NB4 (cell line): ENCODE measurements at regions not wholly inside any gene's neighbourhood (a gene's known extent, or its start where the extent isn't known, plus 50 kb on each side); places are given as distances from the start of the nearest gene placed in this dataset.

Source experiments
- TF ChIP-seq, protein P1 (sequence below): IDR thresholded peaks from 2 replicates; pipeline ENCODE4 v1.6.1; 2011; ENCODE audit warnings: low read depth, low read length
- TF ChIP-seq, protein P2 (sequence below): IDR thresholded peaks from one replicate; pipeline ENCODE4 v1.5.1; 2012; ENCODE audit warnings: low read depth, low read length

DNA sequence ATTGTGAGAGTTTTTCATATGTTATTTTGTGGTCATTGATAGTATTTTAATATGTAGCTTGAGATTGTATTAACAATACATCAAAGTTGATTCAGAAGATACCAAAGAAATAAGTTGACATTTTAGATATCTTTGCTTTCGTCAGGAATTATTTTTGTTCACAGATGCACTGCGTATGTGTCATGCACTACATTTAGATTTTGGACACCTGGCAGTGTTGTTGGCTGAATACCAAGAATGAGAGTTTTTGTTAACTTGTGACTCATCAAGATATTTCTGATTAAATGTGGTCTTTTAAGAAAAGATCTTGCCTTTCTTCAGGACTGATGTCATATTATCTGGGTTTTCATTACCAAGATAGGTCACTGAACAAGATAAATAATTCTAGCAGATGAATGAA lies 633.4 kb downstream of the CENPC start:
- TF ChIP-seq, protein P1, sequence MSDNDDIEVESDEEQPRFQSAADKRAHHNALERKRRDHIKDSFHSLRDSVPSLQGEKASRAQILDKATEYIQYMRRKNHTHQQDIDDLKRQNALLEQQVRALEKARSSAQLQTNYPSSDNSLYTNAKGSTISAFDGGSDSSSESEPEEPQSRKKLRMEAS = no peak
- TF ChIP-seq, protein P2, sequence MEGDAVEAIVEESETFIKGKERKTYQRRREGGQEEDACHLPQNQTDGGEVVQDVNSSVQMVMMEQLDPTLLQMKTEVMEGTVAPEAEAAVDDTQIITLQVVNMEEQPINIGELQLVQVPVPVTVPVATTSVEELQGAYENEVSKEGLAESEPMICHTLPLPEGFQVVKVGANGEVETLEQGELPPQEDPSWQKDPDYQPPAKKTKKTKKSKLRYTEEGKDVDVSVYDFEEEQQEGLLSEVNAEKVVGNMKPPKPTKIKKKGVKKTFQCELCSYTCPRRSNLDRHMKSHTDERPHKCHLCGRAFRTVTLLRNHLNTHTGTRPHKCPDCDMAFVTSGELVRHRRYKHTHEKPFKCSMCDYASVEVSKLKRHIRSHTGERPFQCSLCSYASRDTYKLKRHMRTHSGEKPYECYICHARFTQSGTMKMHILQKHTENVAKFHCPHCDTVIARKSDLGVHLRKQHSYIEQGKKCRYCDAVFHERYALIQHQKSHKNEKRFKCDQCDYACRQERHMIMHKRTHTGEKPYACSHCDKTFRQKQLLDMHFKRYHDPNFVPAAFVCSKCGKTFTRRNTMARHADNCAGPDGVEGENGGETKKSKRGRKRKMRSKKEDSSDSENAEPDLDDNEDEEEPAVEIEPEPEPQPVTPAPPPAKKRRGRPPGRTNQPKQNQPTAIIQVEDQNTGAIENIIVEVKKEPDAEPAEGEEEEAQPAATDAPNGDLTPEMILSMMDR = no peak
